Liver (tissue), 3 donors: ENCODE measurements at regions not wholly inside any gene's neighbourhood (a gene's known extent, or its start where the extent isn't known, plus 50 kb on each side); places are given as distances from the start of the nearest gene placed in this dataset.

Experiments
- CTCF ChIP-seq: fragments of 150-350 bp; IDR thresholded peaks from 2 replicates; pipeline ENCODE4 v1.5.1; 2017; ENCODE audit warnings: improper control_type of control experiment, low read depth, low read length; ENCODE audit not compliant: missing input control
- GABPA ChIP-seq, 2 donors: IDR thresholded peaks in 1 of 2; conservative IDR thresholded peaks in 1 of 2; 2 replicates each; pipeline ENCODE4 v1.6.1; 2016; ENCODE audit warnings: antibody characterized with exemption in 2 of 2, mild to moderate bottlenecking in 1 of 2, moderate library complexity in 1 of 2
- HNF4A ChIP-seq, 2 donors: conservative IDR thresholded peaks; 2 replicates each; pipeline ENCODE4 v1.6.1; 2016; ENCODE audit warnings: antibody characterized with exemption in 2 of 2, mild to moderate bottlenecking in 2 of 2
- JUND ChIP-seq, 2 donors: IDR thresholded peaks; 2 replicates each; pipeline ENCODE4 v1.6.1; 2016; ENCODE audit warnings: antibody characterized with exemption in 2 of 2
- NR2F2 ChIP-seq: IDR thresholded peaks from 2 replicates; pipeline ENCODE4 v1.6.1; 2016; ENCODE audit warnings: antibody characterized with exemption
- RAD21 ChIP-seq, 2 donors: IDR thresholded peaks; 2 replicates each; pipeline ENCODE4 v1.6.1; 2016; ENCODE audit warnings: antibody characterized with exemption in 2 of 2, mild to moderate bottlenecking in 2 of 2
- RXRA ChIP-seq, 2 donors: IDR thresholded peaks; 2 replicates each; pipeline ENCODE4 v1.6.1; 2017 to 2018; ENCODE audit warnings: antibody characterized with exemption in 2 of 2, mild to moderate bottlenecking in 1 of 2
- SP1 ChIP-seq: IDR thresholded peaks from 2 replicates; pipeline ENCODE4 v1.6.1; 2018; ENCODE audit warnings: antibody characterized with exemption, mild to moderate bottlenecking
- TAF1 ChIP-seq: conservative IDR thresholded peaks from 2 replicates; pipeline ENCODE4 v1.6.1; 2016; ENCODE audit warnings: antibody characterized with exemption, mild to moderate bottlenecking
- YY1 ChIP-seq: IDR thresholded peaks from 2 replicates; pipeline ENCODE4 v1.6.1; 2016; ENCODE audit warnings: antibody characterized with exemption, mild to moderate bottlenecking
- TF ChIP-seq, protein P1 (sequence below): IDR thresholded peaks from 2 replicates; pipeline ENCODE4 v1.6.1; 2016; ENCODE audit warnings: antibody characterized with exemption
- TF ChIP-seq, protein P2 (sequence below): IDR thresholded peaks from 2 replicates; pipeline ENCODE4 v1.6.1; 2016; ENCODE audit warnings: antibody characterized with exemption, mild to moderate bottlenecking
- TF ChIP-seq, protein P3 (sequence below): IDR thresholded peaks from 2 replicates; pipeline ENCODE4 v1.6.1; 2016; ENCODE audit warnings: antibody characterized with exemption
- TF ChIP-seq, protein P4 (sequence below): IDR thresholded peaks from 2 replicates; pipeline ENCODE4 v1.6.1; 2016; ENCODE audit warnings: antibody characterized with exemption
- donor health status: healthy.
- donor health status: healthy.

- TF ChIP-seq CTCF (peak; percentile 59), TAF1 (no peak), JUND (IDR thresholded peaks at IDR 0.05) (no peak), RXRA (IDR thresholded peaks at IDR 0.05) (no peak), HNF4A (conservative IDR thresholded peaks at IDR 0.05) (no peak), RAD21 (IDR thresholded peaks at IDR 0.05) (peak in 1 of 2 donors; percentile 43), GABPA (IDR thresholded peaks at IDR 0.05 in 1 of 2, conservative IDR thresholded peaks at IDR 0.05 in 1 of 2) (no peak), SP1 (no peak), YY1 (no peak), NR2F2 (no peak)
- TF ChIP-seq, protein P1, sequence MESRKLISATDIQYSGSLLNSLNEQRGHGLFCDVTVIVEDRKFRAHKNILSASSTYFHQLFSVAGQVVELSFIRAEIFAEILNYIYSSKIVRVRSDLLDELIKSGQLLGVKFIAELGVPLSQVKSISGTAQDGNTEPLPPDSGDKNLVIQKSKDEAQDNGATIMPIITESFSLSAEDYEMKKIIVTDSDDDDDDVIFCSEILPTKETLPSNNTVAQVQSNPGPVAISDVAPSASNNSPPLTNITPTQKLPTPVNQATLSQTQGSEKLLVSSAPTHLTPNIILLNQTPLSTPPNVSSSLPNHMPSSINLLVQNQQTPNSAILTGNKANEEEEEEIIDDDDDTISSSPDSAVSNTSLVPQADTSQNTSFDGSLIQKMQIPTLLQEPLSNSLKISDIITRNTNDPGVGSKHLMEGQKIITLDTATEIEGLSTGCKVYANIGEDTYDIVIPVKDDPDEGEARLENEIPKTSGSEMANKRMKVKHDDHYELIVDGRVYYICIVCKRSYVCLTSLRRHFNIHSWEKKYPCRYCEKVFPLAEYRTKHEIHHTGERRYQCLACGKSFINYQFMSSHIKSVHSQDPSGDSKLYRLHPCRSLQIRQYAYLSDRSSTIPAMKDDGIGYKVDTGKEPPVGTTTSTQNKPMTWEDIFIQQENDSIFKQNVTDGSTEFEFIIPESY = no peak
- TF ChIP-seq, protein P2, sequence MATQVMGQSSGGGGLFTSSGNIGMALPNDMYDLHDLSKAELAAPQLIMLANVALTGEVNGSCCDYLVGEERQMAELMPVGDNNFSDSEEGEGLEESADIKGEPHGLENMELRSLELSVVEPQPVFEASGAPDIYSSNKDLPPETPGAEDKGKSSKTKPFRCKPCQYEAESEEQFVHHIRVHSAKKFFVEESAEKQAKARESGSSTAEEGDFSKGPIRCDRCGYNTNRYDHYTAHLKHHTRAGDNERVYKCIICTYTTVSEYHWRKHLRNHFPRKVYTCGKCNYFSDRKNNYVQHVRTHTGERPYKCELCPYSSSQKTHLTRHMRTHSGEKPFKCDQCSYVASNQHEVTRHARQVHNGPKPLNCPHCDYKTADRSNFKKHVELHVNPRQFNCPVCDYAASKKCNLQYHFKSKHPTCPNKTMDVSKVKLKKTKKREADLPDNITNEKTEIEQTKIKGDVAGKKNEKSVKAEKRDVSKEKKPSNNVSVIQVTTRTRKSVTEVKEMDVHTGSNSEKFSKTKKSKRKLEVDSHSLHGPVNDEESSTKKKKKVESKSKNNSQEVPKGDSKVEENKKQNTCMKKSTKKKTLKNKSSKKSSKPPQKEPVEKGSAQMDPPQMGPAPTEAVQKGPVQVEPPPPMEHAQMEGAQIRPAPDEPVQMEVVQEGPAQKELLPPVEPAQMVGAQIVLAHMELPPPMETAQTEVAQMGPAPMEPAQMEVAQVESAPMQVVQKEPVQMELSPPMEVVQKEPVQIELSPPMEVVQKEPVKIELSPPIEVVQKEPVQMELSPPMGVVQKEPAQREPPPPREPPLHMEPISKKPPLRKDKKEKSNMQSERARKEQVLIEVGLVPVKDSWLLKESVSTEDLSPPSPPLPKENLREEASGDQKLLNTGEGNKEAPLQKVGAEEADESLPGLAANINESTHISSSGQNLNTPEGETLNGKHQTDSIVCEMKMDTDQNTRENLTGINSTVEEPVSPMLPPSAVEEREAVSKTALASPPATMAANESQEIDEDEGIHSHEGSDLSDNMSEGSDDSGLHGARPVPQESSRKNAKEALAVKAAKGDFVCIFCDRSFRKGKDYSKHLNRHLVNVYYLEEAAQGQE = no peak
- TF ChIP-seq, protein P3, sequence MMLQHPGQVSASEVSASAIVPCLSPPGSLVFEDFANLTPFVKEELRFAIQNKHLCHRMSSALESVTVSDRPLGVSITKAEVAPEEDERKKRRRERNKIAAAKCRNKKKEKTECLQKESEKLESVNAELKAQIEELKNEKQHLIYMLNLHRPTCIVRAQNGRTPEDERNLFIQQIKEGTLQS = no peak
- TF ChIP-seq, protein P4, sequence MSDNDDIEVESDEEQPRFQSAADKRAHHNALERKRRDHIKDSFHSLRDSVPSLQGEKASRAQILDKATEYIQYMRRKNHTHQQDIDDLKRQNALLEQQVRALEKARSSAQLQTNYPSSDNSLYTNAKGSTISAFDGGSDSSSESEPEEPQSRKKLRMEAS = no peak
Measured at GRCh38 chr1:239952348-239953308, 139.1 kb upstream of the FMN2 start.
